ENCODE measurements at regions not wholly inside any gene's neighbourhood (a gene's known extent, or its start where the extent isn't known, plus 50 kb on each side); places are given as distances from the start of the nearest gene placed in this dataset.
A peak's percentile ranks its signal among the peaks of the same experiment; 100 is the strongest.

DNA sequence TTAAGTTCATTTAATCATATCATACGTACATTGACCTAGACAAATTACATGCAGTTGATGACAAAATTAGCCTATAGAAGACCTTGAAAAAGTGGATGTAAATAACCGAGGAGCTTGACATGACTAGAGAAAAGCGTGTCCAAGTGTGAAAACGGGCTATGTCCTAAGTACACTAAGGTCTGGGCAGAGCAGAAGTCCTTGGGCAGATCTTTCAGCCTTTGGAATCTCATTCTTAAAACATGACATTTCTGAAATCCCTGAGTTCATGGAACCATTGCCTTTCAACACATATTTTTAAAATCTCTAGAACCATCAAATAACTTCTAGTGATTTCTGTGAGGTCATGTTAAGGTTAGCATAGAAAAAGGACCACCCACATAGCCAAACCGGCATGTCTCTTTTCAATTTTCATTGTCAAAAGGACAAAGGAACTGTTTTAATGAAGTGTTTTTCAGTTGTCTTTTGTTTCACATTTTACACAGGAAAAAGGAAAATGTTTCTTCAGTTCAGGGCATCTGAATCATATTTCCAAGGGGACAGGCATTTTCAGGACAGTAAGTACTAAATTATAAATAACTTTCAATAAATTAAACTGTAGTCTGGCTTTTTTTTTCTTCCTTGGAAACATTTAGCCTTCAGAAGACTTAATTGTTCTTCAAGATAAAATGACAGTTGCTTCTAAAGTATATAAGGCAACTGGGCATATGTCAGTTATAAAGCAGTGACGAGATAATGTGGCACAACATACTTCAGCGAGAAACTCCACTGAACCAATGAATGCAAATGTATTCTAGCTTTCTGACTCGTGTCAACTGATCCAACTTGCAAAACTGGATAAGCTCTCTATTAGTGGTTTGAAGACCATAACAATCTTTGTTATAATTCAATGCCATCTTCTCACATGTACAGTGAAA lies 416.8 kb downstream of the NFIB start:
- no peak for DNase-seq (ENCODE audit: low spot score)

DNA sequence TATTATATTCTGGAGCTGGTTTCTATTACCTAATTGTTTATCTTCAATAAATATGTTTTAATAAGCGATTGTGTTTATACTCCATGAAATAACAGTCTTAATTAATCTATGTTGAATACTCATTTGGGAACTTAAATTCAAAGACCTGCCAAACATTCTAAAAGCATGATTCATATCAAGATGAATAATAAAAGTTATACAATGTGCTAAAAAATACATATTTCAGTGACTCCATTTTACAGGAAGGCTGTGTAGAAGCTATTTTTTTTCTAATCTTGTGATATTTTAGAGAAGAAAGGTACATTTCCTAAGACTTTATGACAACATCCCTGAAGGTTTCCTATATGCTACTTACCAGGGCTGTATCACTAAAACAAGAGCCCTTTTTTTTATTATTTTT lies 417.9 kb downstream of the NFIB start:
- no peak for DNase-seq (ENCODE audit: low spot score)

DNA sequence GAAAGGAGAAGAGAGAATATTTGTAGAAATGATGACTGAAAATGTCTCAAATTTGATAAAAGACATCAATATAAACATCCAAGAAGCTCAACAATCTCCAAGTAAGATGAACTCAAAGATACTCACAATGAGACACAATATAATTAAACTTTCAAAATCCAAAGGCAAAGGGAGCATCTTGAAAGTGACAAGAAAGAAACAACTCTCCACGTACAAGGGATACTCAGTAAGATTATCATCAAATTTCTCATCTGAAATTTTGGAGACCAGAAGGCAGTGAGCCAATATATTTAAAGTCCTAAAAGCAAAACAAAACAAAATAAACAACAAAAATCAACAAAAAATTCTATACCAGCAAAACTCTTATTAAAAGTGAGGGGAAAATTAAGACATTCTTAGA lies 428.7 kb downstream of the NFIB start:
- DNase-seq (ENCODE audit: low spot score), result no peak

DNA sequence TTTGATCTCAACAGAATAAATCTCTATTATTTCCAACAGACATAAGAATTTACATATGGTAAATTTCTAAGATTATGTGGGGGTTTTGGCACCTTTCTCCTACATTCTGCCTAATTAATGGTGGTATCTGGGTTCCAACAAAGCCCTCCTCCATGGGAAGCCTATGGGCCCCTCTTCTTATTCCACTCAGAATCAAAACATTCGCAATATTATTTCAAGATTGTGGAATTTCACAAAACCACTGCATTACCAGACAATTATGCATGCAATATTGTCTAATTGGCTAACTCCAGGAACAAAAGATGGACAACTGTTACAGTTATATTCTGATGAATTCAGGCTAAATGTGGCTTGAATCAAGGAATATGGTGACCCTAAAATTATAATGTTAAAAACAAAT lies 434.0 kb downstream of the NFIB start:
- DNase-seq (ENCODE audit: low spot score), result no peak

DNA sequence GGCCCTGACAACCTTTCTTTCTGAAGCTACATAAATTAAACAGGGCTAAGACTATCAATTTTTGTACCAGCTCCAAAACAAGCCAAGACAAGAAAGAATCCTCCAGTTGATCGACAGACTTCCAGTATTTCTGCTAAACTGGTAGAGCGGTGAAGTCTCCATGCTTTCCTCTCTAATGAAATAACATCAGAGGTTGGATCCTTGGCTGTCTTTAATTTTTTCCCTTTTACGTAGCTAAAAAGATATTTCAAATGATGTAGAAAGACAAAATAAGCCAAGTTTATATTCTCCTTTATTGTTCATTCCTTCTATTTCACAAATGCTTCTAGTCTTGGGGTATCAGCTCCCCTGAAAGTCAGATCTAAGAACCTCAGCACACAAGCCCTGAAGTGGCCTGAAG lies 434.9 kb downstream of the NFIB start:
- DNase-seq (ENCODE audit: low spot score), result no peak

DNA sequence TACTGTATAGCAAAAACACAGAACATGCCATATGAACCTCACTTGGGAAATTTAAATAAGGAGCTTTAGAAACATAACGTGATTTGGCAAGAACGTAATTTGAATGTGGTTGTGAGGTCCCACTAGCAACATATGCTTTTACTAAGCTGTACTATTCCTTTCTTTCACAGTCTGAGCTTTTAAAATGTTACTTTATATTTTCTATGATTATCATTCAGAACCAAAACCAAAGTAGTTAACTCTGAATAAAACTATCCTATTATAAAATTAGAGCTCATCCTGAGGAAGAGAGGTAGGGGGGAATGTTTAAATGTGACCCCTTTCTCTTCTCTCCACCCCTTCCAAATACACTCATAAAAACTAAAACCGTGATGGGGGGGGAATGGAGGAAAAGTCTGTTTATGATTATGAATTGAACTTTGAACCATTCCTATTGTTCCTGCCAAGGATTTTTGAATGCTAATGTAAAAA lies 435.7 kb downstream of the NFIB start:
- DNase-seq (ENCODE audit: low spot score), result no peak

DNA sequence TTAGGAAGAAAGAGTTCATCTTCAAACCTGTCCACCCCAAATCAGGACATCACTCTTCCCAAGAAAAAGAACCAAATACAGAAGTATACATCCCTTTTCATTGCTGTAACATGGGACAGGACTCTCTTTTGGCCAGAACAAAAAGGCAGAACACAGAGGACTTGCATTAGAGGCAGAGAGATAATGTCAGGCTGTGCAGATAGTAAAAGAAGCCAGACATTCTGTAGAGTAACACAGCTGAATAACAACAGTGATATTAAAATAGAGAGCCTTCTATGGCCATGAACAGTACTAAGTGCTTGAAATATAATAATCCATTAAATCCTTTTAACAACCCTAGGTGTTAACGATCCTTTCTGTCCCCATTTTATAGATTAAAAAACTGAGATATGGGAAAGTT lies 437.2 kb downstream of the NFIB start:
- no peak for DNase-seq (ENCODE audit: low spot score)

DNA sequence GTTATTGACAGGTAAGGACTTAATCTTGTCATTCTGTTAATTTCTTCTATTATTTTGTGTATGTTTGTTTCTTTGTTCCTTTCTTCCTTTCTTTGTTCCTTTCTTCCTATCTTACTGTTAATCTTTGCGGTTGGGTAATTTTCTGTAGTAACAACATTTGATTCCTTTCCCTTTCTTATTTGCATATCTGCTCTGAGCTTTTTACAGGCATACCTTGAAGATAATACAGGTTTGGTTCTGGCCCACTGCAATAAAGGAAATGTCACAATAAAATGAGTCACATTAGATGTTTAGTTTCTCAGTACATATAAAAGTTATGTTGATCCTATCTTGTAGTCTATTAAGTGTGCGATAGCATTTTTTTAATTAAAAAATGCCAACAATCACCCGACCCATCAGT lies 440.7 kb downstream of the NFIB start:
- no peak for DNase-seq (ENCODE audit: low spot score)

DNA sequence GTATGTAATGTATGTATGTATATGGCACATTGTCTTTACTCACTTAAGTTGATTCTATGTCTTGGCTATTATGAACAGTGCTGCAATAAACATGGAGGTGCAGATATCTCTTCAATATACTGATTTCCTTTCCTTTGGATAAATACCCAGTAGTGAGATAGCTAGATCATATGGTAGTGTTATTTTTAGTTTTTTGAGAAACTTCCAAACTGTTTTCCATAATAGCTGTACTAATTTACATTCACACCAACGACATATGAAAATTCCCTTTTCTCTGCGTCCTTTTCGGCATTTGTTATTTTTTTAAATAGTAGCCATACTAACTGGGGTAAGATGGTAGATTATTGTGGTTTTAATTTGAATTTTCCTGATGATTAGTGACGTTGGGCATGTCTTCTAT lies 445.6 kb downstream of the NFIB start:
- DNase-seq (ENCODE audit: low spot score), result no peak

DNA sequence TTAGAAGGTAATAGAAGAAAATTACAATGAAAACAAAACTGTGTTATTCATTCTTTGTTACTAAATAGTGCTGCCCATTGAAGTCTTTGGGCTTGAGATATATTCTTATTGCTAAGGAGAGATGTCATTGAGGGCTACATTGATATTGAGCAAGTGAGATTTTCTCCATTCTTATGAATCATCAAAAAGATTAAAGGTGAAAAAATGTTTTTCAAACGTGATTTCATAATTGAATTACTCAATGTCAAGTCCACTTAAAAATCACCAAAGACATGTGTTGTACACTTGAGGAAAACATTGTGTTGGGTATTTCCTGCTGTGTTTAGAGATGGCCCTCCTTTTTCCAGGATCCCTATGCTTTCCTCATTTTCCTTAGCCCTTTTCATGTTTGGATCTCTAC lies 448.1 kb downstream of the NFIB start:
- DNase-seq (ENCODE audit: low spot score), result no peak

DNA sequence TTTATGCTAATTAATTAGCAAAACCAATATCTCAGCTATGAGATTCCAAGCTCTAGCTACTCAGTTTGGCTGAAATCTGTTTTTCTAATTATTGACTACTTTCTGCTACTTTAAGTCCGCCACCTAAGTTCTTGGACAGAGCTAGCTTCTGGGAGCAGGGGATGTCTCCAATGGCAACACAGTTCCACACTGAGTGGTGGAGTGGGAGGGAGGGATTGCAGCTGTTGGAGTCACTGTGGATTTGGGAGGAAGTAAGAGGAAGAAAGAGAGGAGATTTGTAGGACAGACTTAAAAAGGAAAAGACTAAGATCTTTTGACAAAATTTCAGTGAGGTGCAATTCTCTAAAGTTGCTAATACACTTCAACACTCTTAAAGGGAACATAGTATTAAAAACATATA lies 450.8 kb downstream of the NFIB start:
- DNase-seq (ENCODE audit: low spot score), result peak; percentile 3

DNA sequence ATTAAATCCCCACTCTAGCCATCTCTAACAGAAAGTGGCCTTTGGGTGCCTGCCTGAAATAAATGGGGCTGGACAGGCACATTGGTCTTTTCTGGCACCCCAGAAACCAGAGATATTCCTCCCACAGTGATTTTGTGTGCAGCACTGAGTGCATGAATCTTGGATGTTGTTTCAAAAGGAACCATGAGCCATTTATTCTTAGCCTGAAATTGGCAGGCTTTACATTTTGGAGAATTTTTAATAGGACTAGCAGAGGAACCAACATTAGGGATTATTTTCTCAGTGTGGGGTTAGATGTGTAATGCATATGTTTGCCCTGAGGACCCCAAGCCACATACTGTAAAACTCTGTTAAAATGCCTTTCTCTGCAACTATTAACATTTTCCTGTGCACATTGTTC lies 451.3 kb downstream of the NFIB start:
- DNase-seq (ENCODE audit: low spot score), result no peak

DNA sequence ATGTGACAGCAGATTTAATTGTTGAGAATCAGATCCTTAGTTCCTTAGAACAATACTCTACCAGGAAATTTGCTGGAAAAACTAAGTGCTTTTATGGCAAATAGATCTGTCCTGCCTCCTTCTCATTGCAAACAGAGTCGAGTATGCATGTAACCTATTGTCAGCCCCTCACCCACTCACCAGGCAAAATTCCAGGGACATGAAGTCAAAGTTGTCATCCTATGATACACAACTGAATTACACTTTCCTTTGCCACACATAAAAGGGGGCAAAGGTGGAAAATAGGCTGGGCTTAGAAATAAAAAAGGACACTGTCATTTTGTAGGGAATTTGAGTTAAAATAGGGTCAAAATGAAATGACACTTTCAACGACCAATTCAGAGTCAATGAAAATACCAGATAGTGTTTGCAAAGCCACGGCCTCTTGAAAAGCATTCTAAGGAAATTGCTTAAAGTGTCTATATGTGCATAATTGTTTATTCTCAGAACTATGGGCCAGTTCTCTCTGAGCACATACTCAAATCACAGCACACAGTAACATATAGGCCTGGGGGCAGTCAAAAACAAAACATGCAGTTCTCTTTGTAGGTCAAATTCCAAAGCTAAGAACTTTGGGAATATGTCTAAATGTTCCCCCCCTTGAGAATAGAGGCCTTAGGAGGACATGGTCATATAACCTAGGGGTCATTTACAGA lies 452.8 kb downstream of the NFIB start:
- DNase-seq (ENCODE audit: low spot score), result no peak

DNA sequence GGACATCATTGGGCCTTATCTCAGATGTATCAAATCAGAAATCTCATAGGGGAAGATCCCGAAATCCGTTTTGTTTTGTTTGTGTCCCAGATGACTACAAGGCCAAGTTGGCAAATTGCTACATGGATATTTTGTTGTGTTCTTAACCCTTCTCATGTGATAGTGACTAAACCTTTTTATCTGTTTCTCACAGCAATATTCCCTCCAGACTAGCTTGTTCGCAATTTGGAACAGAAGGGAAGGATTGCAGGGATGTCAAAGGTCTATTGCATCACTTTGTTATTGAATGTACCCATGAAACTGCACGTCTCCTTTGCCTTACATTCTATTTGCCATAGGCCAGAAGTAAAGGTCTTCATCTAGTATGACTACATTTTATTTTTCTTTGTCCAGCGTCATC lies 453.9 kb downstream of the NFIB start:
- no peak for DNase-seq (ENCODE audit: low spot score)

DNA sequence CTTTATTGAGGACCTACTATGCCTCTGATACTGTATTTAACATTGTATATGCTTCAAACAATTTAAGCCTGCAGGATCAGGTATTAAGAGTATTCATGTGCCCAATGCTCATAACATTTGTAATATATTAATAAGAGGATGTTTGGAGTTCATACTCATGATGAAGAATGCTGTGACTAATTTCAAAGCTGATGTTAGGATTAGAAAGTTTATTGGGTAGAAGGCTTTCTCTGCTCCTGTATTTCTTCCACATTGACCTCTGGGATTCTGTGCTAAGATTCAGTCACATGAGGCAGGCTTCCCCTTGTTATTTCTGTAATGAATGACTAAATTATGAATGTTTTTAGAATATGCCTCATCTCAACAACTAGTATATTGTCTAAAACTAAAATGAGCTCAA lies 456.4 kb downstream of the NFIB start:
- DNase-seq (ENCODE audit: low spot score), result no peak

DNA sequence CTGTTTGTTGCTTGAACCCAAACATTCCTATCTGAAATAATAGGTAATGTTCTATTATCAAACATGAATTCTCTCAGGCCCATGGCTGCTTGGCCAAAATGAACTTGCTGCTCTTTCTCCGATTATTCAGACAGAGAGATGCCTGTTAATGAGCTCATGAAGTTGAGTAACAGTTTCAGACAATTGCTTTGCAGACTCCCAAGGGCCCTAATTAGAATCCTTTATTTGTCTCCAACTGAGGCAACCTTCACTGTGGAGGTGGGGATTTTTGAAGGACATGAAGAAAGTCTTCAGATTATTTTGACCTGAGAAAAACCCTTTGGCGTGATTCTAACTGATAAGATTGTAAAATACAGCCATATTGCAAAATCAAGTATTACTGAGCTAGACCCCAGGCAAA lies 466.7 kb downstream of the NFIB start:
- no peak for DNase-seq (ENCODE audit: low spot score)

DNA sequence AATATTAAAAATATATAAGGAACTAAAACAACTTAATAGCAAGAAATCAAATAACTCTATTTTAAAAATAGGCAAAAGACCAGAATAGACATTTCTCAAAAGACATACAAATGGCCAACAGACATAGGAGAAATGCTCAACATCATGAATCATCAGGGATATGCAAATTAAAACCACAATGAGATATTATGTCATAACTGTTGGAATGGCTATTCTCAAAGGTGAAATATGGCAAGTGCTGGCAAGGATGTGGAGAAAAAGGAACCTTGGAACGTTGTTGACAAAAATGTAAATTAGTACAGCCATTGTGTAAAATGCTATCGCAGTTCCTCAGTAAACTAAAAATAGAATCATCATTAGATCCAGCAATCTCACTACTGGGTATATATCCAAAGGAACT lies 468.5 kb downstream of the NFIB start:
- no peak for DNase-seq (ENCODE audit: low spot score)

DNA sequence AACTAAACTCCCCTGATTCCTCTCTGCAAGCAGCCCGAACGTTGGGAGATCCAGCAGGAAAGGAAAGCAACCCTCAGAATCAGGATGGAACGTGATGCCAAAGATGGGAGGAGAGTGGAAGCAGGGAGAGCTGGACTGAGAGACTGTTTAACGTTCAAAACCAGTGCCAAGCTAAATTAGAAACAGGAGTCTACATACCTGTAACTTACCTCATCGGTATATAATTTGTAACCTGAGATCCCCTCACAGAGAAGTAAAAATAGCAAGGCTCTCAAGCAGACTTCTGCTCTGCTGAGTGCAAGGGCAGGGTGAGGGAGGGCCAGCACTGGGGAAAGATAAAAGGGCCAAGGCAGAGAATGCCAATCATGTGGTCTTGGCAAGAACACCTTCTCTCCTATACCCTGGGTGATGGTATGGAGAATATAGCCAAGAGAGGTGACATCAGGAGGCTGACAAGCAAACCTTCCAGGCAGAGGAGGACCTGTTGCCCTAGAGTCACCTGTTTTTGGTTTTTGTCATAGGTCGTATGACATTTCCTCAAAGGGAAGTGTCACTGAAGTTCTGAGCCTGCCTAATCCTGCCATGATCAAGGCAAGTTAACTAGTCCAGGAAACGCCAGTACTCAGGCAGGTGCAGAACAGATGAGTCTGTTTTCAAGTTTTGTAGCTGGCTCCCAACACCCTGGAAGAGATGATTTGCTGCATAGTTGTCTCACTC lies 472.0 kb downstream of the NFIB start:
- no peak for DNase-seq (ENCODE audit: low spot score)

DNA sequence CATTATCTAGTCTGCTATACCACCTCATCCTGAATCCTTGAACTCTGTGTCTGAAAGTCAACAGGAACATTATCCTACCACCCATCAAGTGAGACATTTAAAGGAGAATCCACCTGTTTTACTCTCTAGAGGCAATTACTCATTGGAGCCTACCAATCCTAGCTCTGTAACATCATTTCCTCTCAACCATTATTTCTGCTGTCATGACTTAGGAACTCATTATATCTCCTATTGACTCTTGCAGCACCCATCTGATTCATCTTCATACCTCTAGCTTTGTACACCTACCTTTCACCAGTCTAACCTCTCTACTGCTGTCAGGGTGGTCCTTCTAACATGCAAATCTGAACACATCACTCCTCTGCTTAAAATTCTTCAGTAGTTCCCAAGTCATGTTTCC lies 481.5 kb downstream of the NFIB start:
- no peak for DNase-seq (ENCODE audit: low spot score)

DNA sequence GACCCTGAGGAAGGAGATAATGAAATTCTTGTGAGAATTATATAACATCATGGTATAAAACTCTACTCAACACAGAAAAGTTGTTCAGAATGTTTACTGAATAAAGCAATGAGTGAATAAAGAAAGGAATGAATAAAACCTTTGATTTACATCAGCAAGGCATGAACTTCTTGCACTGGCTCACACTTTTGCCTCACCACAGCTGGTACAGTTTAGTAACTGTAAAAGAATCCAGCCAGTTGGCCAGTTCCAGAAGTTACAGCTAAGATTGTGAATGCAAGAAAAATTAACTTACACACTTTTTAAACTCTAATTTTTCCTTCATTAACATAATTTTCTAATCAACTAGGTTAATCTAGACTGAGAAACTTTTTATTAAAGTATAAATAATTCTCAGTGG lies 490.9 kb downstream of the NFIB start:
- no peak for DNase-seq (ENCODE audit: low spot score)

DNA sequence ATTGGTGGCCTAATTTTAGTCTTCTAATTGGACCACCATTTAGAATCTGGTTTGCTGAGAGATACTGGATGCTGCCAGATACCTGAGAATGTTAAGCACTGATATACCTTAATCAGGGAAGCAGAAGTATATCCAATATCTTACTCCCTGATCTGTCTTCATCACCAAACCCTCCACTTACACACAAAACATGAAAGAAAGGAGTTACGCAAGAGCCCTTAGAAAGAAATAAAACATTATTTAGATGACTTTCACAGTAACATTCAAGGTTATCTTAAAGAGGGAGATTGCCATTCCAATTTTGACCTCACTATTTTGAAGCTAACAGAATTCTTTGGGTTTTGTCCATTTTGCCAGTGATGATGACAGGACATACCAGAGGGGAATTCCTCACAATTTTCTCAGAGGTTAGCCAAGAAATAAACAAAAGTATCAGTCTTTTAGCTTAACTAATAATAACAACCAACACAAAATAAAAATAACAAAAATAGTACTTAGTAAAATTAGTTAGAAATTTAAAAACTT lies 496.1 kb downstream of the NFIB start:
- DNase-seq (ENCODE audit: low spot score), result no peak

DNA sequence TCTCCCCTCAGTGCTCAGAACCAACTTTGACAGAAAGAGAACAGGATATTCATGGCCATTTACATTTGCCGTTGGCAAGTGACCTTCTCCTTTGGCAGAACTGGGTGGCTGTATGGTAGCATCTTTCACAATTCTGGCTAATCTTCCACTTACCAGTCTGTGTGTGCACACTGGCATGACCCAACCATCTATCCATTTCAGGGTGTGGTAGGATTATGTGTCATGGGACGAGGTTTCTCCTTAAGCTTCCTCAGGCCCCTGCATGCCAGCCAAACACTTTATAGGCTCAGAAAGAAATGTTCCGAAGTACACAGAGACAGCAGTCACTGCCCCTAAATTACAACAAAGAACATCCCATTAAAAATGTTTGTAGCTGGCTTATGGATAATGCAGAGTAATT lies 497.1 kb downstream of the NFIB start:
- no peak for DNase-seq (ENCODE audit: low spot score)

Data from cerebellar cortex (tissue), 1 donor.